ENCODE measurements at regions not wholly inside any gene's neighbourhood (a gene's known extent, or its start where the extent isn't known, plus 50 kb on each side); places are given as distances from the start of the nearest gene placed in this dataset.

DNA sequence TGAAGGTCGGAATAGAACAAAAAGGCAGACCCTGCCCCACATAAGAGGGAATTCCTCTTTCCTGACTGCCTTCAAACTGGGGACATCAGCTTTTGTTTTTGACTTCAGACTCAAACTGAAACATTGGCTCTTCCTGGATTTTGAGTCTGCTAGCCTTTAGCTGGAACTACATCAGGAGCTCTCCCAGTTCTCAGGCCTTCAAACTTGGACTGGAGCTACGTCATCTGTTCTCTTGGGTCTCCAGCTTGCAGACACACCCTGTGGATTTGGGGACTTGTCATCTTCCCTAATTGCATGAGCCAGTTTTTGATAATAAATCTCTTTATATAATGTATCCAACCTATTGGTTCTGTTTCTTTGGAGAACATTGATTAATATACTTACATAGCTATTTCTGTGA is 798.1 kb downstream of the TBL1XR1 start:
- CTCF ChIA-PET (ENCODE audit: low intra/inter-chr PET ratio), result no interaction called here
- ATAC-seq, result no peak
- H3K9me1 ChIP-seq (ENCODE audit: control insufficient read depth, insufficient read depth, low read length), result no peaks in the 10 kb centered on the region

More for the DNA sequence above, 798.1 kb downstream of the TBL1XR1 start:
- 9% methylated on average over 2 of the region's 2 CpGs for WGBS (ENCODE audit: insufficient coverage, low coverage, missing lambda C conversion rate)
- Histone ChIP-seq H3K4me1 (replicated peaks in 1 of 2; ENCODE audit: control insufficient read depth in 2 of 2, insufficient read depth in 2 of 2, low read length in 2 of 2) (no peaks in the 10 kb centered on the region), H3K27ac (ENCODE audit: extremely low read depth, low read depth, low read length) (no peak overlapping the region), H3K4me3 (no peak overlapping the region), H3K36me3 (ENCODE audit: control insufficient read depth, insufficient read depth, low read length) (no peaks in the 10 kb centered on the region), H2AFZ (ENCODE audit: low read depth, low read length) (no peak overlapping the region), H3K9me3 (replicated peaks; ENCODE audit: control insufficient read depth, insufficient read depth, low read depth, low read length) (no peaks in the 10 kb centered on the region; the same call in 1 of the 2 replicates), H3K27me3 (ENCODE audit: control insufficient read depth in 2 of 2, insufficient read depth in 2 of 2, low read length in 2 of 2) (no peaks in the 10 kb centered on the region), H4K20me1 (replicated peaks; ENCODE audit: control insufficient read depth, insufficient read depth, low read length) (no peaks in the 10 kb centered on the region), H3K9ac (ENCODE audit: insufficient read depth in 1 of 2, low read depth in 2 of 2, low read length in 2 of 2) (no peak overlapping the region), H3K4me2 (ENCODE audit: insufficient read depth, low read length) (no peak overlapping the region), H3K79me2 (ENCODE audit: control insufficient read depth, insufficient read depth, low read length) (no peaks in the 10 kb centered on the region)
- no TSS peak for BruUV-seq (replicated peaks)
- FAIRE-seq (no peak), DNase-seq (ENCODE audit: extremely low read depth in 1 of 4, low spot score in 3 of 4) (no peak)
- TF ChIP-seq, protein P1, sequence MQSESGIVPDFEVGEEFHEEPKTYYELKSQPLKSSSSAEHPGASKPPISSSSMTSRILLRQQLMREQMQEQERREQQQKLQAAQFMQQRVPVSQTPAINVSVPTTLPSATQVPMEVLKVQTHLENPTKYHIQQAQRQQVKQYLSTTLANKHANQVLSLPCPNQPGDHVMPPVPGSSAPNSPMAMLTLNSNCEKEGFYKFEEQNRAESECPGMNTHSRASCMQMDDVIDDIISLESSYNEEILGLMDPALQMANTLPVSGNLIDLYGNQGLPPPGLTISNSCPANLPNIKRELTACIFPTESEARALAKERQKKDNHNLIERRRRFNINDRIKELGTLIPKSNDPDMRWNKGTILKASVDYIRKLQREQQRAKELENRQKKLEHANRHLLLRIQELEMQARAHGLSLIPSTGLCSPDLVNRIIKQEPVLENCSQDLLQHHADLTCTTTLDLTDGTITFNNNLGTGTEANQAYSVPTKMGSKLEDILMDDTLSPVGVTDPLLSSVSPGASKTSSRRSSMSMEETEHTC (IDR thresholded peaks at IDR 0.05), result no peak
- TF ChIP-seq NR4A1 (CRISPR knock-in tag; IDR thresholded peaks at IDR 0.05) (no peak), NR4A1 (tag; IDR thresholded peaks at IDR 0.05) (no peak), SP1 (CRISPR knock-in tag; IDR thresholded peaks at IDR 0.05) (no peak), ZKSCAN3 (CRISPR knock-in tag; IDR thresholded peaks at IDR 0.05) (no peak), ARID1B (IDR thresholded peaks at IDR 0.05) (no peak), SRSF3 (IDR thresholded peaks at IDR 0.05; ENCODE audit: insufficient read depth, low read length) (no peak), RNF219 (CRISPR knock-in tag; IDR thresholded peaks at IDR 0.05) (no peak), RB1 (IDR thresholded peaks at IDR 0.05; ENCODE audit: low read depth) (no peak), ZNF143 (CRISPR knock-in tag; IDR thresholded peaks at IDR 0.05) (no peak)
- TF ChIP-seq, protein P2, sequence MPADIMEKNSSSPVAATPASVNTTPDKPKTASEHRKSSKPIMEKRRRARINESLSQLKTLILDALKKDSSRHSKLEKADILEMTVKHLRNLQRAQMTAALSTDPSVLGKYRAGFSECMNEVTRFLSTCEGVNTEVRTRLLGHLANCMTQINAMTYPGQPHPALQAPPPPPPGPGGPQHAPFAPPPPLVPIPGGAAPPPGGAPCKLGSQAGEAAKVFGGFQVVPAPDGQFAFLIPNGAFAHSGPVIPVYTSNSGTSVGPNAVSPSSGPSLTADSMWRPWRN (IDR thresholded peaks at IDR 0.05; ENCODE audit: low read depth), result no peak
- TF ChIP-seq, protein P3, sequence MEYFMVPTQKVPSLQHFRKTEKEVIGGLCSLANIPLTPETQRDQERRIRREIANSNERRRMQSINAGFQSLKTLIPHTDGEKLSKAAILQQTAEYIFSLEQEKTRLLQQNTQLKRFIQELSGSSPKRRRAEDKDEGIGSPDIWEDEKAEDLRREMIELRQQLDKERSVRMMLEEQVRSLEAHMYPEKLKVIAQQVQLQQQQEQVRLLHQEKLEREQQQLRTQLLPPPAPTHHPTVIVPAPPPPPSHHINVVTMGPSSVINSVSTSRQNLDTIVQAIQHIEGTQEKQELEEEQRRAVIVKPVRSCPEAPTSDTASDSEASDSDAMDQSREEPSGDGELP (CRISPR knock-in tag; IDR thresholded peaks at IDR 0.05; ENCODE audit: borderline replicate concordance), result no peak
- TF ChIP-seq, protein P4, sequence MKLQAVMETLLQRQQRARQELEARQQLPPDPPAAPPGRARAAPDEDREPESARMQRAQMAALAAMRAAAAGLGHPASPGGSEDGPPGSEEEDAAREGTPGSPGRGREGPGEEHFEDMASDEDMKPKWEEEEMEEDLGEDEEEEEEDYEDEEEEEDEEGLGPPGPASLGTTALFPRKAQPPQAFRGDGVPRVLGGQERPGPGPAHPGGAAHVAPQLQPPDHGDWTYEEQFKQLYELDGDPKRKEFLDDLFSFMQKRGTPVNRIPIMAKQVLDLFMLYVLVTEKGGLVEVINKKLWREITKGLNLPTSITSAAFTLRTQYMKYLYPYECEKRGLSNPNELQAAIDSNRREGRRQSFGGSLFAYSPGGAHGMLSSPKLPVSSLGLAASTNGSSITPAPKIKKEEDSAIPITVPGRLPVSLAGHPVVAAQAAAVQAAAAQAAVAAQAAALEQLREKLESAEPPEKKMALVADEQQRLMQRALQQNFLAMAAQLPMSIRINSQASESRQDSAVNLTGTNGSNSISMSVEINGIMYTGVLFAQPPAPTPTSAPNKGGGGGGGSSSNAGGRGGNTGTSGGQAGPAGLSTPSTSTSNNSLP (IDR thresholded peaks at IDR 0.05; ENCODE audit: borderline replicate concordance, low read depth, low read length), result no peak
- intact Hi-C loops (cut with micrococcal nuclease), result no loop called here
- POLR2A ChIA-PET, result interaction anchor here (0.6 kb wide), 1 partner anchor 1563 kb away, joined by 3 read pairs; no protein-coding TSS in a partner anchor
- in situ Hi-C loops (cut with MboI), result no loop called here

Data from K562 (cell line).